GM12892 (cell line): ENCODE measurements at regions not wholly inside any gene's neighbourhood (a gene's known extent, or its start where the extent isn't known, plus 50 kb on each side); places are given as distances from the start of the nearest gene placed in this dataset.

Source experiments
- POLR2A ChIP-seq: IDR thresholded peaks from 2 replicates; pipeline ENCODE4 v1.6.1; 2011; ENCODE audit warnings: low read depth, low read length, control low read depth
- POLR2AphosphoS5 ChIP-seq: IDR thresholded peaks from 2 replicates; pipeline ENCODE4 v1.6.1; 2011; ENCODE audit warnings: low read depth, low read length, control low read depth
- TAF1 ChIP-seq: IDR thresholded peaks from 2 replicates; pipeline ENCODE4 v1.6.1; 2011; ENCODE audit warnings: low read depth, mild to moderate bottlenecking, control low read depth, low read length, borderline replicate concordance

DNA sequence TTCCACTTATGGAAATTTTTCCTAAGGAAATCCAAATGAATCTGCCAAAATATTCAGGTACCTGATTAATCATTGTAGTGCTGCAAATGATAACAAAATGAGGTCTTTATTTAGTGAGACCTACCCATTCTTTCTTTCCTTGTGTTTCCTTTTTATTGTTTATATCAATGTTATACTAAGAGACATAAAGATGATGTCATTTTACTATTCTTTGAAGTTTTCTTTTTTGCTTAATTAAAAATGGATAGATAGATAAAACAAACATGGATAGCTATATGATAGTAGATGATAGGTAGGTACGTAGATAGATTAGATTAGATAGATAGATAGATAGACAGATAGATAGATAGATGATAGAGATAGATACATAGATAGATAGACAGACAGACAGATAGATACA lies 669.5 kb upstream of the TBX3 start:
- TF ChIP-seq POLR2A (no peak), POLR2AphosphoS5 (no peak), TAF1 (no peak)
